Smooth muscle cell (in vitro differentiated cells): ENCODE measurements at regions not wholly inside any gene's neighbourhood (a gene's known extent, or its start where the extent isn't known, plus 50 kb on each side); places are given as distances from the start of the nearest gene placed in this dataset.

Source experiments
- DNase-seq: peaks from one replicate; lab custom pipeline; 2025; ENCODE audit not compliant: unreplicated experiment; lab: John Stamatoyannopoulos, UW
- H2AFZ ChIP-seq: fragments of 200-600 bp; sonication (generic); 2 replicates; pipeline ENCODE4 v1.6.0; 2016; ENCODE audit warnings: antibody characterized with exemption, low read depth, mild to moderate bottlenecking
- H3F3A ChIP-seq: fragments of 200-600 bp; sonication (generic); 2 replicates; pipeline ENCODE4 v1.6.0; 2017; ENCODE audit warnings: antibody characterized with exemption, low read depth
- H3K27ac ChIP-seq: fragments of 200-600 bp; sonication (generic); 2 replicates; pipeline ENCODE4 v1.5.1; 2016; ENCODE audit warnings: low read depth, mild to moderate bottlenecking
- H3K27me3 ChIP-seq: fragments of 200-600 bp; sonication (generic); 2 replicates; pipeline ENCODE4 v1.6.1; 2016; ENCODE audit warnings: low read depth, mild to moderate bottlenecking
- H3K36me3 ChIP-seq: fragments of 200-600 bp; sonication (generic); 2 replicates; pipeline ENCODE4 v1.5.1; 2016; ENCODE audit warnings: low read depth
- H3K4me1 ChIP-seq: fragments of 200-600 bp; sonication (generic); 2 replicates; pipeline ENCODE4 v1.5.1; 2016; ENCODE audit warnings: low read depth
- H3K4me2 ChIP-seq: fragments of 200-600 bp; sonication (generic); 2 replicates; pipeline ENCODE4 v1.6.0; 2016; ENCODE audit warnings: mild to moderate bottlenecking
- H3K4me3 ChIP-seq: fragments of 200-600 bp; sonication (generic); 2 replicates; pipeline ENCODE4 v1.5.1; 2016; ENCODE audit warnings: mild to moderate bottlenecking
- H3K79me2 ChIP-seq: fragments of 200-600 bp; sonication (generic); 2 replicates; pipeline ENCODE4 v1.6.0; 2016; ENCODE audit warnings: low read depth, mild to moderate bottlenecking
- H3K9ac ChIP-seq: fragments of 200-600 bp; sonication (generic); 2 replicates; pipeline ENCODE4 v1.6.0; 2016; ENCODE audit warnings: low read depth
- H3K9me3 ChIP-seq: fragments of 200-600 bp; sonication (generic); replicated peaks from 2 replicates; pipeline ENCODE4 v1.5.1; 2016; ENCODE audit warnings: low read depth
- H4K20me1 ChIP-seq: fragments of 200-600 bp; sonication (generic); 2 replicates; pipeline ENCODE4 v1.6.0; 2016; ENCODE audit warnings: low read depth
- CTCF ChIP-seq: fragments of 200-600 bp; sonication (generic); IDR thresholded peaks from 2 replicates; pipeline ENCODE4 v1.5.1; 2017; ENCODE audit warnings: borderline replicate concordance, mild to moderate bottlenecking, antibody characterized with exemption; ENCODE audit not compliant: insufficient read depth, poor library complexity, severe bottlenecking
- WGBS: methylation state at CpG from one replicate; pipeline ENCODE4 v1.1.7; 2016; ENCODE audit warnings: low lambda C conversion rate; 5-methylcytosine and 5-hydroxymethylcytosine counted together

GRCh38 chr11:31877863-31878262, 66.7 kb upstream of the PAX6 start:
- Histone ChIP-seq H2AFZ (no peak overlapping the region), H3K4me2 (no peak overlapping the region), H3K4me1 (peaks cover 26% of the 10 kb centered on the region), H3K27me3 (peaks cover 23% of the 10 kb centered on the region), H3F3A (no peaks in the 10 kb centered on the region), H3K79me2 (no peaks in the 10 kb centered on the region), H3K36me3 (no peaks in the 10 kb centered on the region), H3K4me3 (no peak overlapping the region), H4K20me1 (no peaks in the 10 kb centered on the region), H3K27ac (no peak overlapping the region), H3K9ac (no peak overlapping the region), H3K9me3 (no peaks in the 10 kb centered on the region)
- DNase-seq, result no peak
- WGBS, result 93% methylated on average over 3 of the region's 3 CpGs
- TF ChIP-seq CTCF, result no peak

- no peaks in the 10 kb centered on the region for H4K20me1 ChIP-seq
- DNase-seq, result no peak
- H3K27ac ChIP-seq, result no peak overlapping the region
- no peaks in the 10 kb centered on the region for H3K9me3 ChIP-seq
- H2AFZ ChIP-seq, result no peak overlapping the region
- no peak for TF ChIP-seq CTCF
- no peak overlapping the region for H3K9ac ChIP-seq
- no peaks in the 10 kb centered on the region for H3K36me3 ChIP-seq
- no peaks in the 10 kb centered on the region for H3K79me2 ChIP-seq
- no peak overlapping the region for H3K4me3 ChIP-seq
- H3K4me2 ChIP-seq, result no peak overlapping the region
- peaks cover 24% of the 10 kb centered on the region for H3K27me3 ChIP-seq
- H3K4me1 ChIP-seq, result peaks cover 21% of the 10 kb centered on the region
- no peaks in the 10 kb centered on the region for H3F3A ChIP-seq
- WGBS, result 45% methylated on average over 4 of the region's 4 CpGs
These were observed 66.0 kb upstream of the PAX6 start for GRCh38 chr11:31877083-31877482.

GRCh38 chr11:31875866-31876560, 64.9 kb upstream of the PAX6 start:
- H2AFZ ChIP-seq, result no peak overlapping the region
- no peak for DNase-seq

More at GRCh38 chr11:31875866-31876560, 64.9 kb upstream of the PAX6 start:
- H3K9ac ChIP-seq, result no peak overlapping the region
- H3K4me1 ChIP-seq, result peaks cover 21% of the 10 kb centered on the region
- H3K36me3 ChIP-seq, result no peaks in the 10 kb centered on the region
- H4K20me1 ChIP-seq, result no peaks in the 10 kb centered on the region
- peaks cover 24% of the 10 kb centered on the region for H3K27me3 ChIP-seq
- 47% methylated on average over 13 of the region's 13 CpGs for WGBS
- H3K4me3 ChIP-seq, result no peak overlapping the region
- no peaks in the 10 kb centered on the region for H3K9me3 ChIP-seq
- TF ChIP-seq CTCF, result no peak
- H3K27ac ChIP-seq, result no peak overlapping the region
- no peaks in the 10 kb centered on the region for H3F3A ChIP-seq
- peak overlapping the region; percentile 61 for H3K4me2 ChIP-seq
- H3K79me2 ChIP-seq, result no peaks in the 10 kb centered on the region
